ENCODE measurements at regions not wholly inside any gene's neighbourhood (a gene's known extent, or its start where the extent isn't known, plus 50 kb on each side); places are given as distances from the start of the nearest gene placed in this dataset.

DNA sequence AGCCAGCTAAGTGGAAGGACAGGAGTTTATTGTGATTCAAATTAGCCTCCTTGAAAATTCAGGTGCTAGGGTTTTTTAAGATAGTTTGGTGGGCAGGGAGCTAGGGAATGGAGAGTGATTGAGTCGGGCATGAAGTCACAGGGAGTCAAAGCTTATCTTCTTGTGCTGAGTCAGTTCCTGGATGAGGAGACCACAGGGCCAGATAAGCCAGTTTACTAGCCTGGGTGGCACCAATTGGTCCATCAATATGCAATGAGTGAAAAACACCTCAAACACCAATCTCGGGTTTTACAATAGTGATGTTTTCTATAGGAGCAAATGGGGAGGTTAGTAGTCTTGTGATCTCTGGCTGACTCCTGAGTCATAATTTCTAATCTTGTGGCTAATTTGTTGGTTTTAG, 165.1 kb downstream of the ABCC12 start:
- H3K9me3 ChIP-seq (ENCODE audit: low read length), result no peaks in the 10 kb centered on the region
- no peak overlapping the region for H3K4me2 ChIP-seq (ENCODE audit: low read length)
- no peaks in the 10 kb centered on the region for H3K4me1 ChIP-seq (ENCODE audit: insufficient read depth, low read length, severe bottlenecking)
- H2AFZ ChIP-seq (ENCODE audit: low read length), result no peak overlapping the region
- H3K4me3 ChIP-seq (ENCODE audit: low read depth, low read length, poor library complexity, severe bottlenecking), result no peak overlapping the region
- H3K36me3 ChIP-seq (ENCODE audit: insufficient read depth, low read length), result no peaks in the 10 kb centered on the region
- no peaks in the 10 kb centered on the region for H3F3A ChIP-seq (ENCODE audit: insufficient read depth, low read length)
- no peaks in the 10 kb centered on the region for H3K79me2 ChIP-seq (ENCODE audit: insufficient read depth, low read length)
- H4K20me1 ChIP-seq (ENCODE audit: insufficient read depth, low read length), result no peaks in the 10 kb centered on the region
- H3K27me3 ChIP-seq (ENCODE audit: insufficient read depth, low read length), result no peaks in the 10 kb centered on the region
- H3K27ac ChIP-seq (ENCODE audit: low read depth, low read length, poor library complexity, severe bottlenecking), result no peak overlapping the region
- no peaks in the 10 kb centered on the region for H3K9me2 ChIP-seq (ENCODE audit: low read depth, low read length)
- H3K9ac ChIP-seq (ENCODE audit: low read length), result no peak overlapping the region
- TF ChIP-seq, protein P1, sequence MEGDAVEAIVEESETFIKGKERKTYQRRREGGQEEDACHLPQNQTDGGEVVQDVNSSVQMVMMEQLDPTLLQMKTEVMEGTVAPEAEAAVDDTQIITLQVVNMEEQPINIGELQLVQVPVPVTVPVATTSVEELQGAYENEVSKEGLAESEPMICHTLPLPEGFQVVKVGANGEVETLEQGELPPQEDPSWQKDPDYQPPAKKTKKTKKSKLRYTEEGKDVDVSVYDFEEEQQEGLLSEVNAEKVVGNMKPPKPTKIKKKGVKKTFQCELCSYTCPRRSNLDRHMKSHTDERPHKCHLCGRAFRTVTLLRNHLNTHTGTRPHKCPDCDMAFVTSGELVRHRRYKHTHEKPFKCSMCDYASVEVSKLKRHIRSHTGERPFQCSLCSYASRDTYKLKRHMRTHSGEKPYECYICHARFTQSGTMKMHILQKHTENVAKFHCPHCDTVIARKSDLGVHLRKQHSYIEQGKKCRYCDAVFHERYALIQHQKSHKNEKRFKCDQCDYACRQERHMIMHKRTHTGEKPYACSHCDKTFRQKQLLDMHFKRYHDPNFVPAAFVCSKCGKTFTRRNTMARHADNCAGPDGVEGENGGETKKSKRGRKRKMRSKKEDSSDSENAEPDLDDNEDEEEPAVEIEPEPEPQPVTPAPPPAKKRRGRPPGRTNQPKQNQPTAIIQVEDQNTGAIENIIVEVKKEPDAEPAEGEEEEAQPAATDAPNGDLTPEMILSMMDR (IDR thresholded peaks at IDR 0.05; ENCODE audit: low read length), result no peak
- no peak for TF ChIP-seq EZH2 (IDR thresholded peaks at IDR 0.05; ENCODE audit: borderline replicate concordance, low read length)

DNA sequence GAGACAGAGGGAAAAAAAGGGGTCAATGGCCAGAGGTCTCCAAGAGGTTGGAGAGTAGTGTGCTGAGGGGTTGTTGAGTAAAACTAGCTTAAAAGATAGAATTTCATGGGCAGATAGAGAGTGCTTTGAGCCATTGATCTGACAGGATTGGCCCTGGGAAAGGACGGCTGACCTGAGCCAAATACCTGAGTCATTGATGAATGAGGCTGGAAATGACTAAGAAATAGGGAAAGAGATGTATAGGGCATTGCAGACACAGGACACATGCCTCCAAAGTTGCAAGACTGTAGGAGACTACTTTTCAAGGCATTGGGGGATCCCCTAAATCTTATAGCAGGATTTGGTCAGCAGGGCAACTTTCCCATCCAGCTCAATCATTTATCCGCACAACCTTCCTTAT, 168.7 kb downstream of the ABCC12 start:
- Histone ChIP-seq H4K20me1 (ENCODE audit: insufficient read depth, low read length) (no peaks in the 10 kb centered on the region), H3K4me3 (ENCODE audit: low read depth, low read length, poor library complexity, severe bottlenecking) (no peak overlapping the region), H3K9me2 (ENCODE audit: low read depth, low read length) (no peaks in the 10 kb centered on the region), H3K9me3 (ENCODE audit: low read length) (no peaks in the 10 kb centered on the region), H3K36me3 (ENCODE audit: insufficient read depth, low read length) (no peaks in the 10 kb centered on the region), H3K9ac (ENCODE audit: low read length) (no peak overlapping the region), H3K27ac (ENCODE audit: low read depth, low read length, poor library complexity, severe bottlenecking) (no peak overlapping the region), H3K27me3 (ENCODE audit: insufficient read depth, low read length) (no peaks in the 10 kb centered on the region), H3K4me1 (ENCODE audit: insufficient read depth, low read length, severe bottlenecking) (no peaks in the 10 kb centered on the region), H3K4me2 (ENCODE audit: low read length) (no peak overlapping the region), H3K79me2 (ENCODE audit: insufficient read depth, low read length) (no peaks in the 10 kb centered on the region), H2AFZ (ENCODE audit: low read length) (no peak overlapping the region), H3F3A (ENCODE audit: insufficient read depth, low read length) (no peaks in the 10 kb centered on the region)
- no peak for TF ChIP-seq EZH2 (IDR thresholded peaks at IDR 0.05; ENCODE audit: borderline replicate concordance, low read length)
- TF ChIP-seq, protein P1 (IDR thresholded peaks at IDR 0.05; ENCODE audit: low read length), result no peak

DNA sequence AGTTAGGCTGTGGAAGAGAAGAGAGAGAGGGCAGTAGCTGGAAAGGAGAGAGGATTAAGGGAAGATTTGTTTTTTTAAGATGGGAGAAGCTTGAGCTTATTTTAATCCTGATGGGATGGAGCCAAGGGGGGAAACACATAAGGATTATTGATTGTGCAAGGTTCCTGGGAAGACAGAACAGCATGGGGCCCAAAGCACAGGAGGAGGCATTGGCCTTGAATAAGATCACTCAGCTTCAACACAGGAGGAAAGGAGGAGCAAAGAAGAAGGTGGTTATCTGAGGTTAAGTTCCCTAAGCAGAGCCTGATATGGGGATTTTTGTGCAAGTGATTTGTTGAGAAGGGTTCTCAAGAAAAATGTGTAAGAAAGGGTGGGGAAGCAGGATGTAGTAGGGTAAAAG, 169.8 kb downstream of the ABCC12 start:
- Histone ChIP-seq H3K4me2 (ENCODE audit: low read length) (no peak overlapping the region), H4K20me1 (ENCODE audit: insufficient read depth, low read length) (no peaks in the 10 kb centered on the region), H3K27ac (ENCODE audit: low read depth, low read length, poor library complexity, severe bottlenecking) (no peak overlapping the region), H3K9me3 (ENCODE audit: low read length) (no peaks in the 10 kb centered on the region), H3K9ac (ENCODE audit: low read length) (no peak overlapping the region), H2AFZ (ENCODE audit: low read length) (no peak overlapping the region), H3K4me3 (ENCODE audit: low read depth, low read length, poor library complexity, severe bottlenecking) (no peak overlapping the region), H3K4me1 (ENCODE audit: insufficient read depth, low read length, severe bottlenecking) (no peaks in the 10 kb centered on the region), H3K27me3 (ENCODE audit: insufficient read depth, low read length) (no peaks in the 10 kb centered on the region), H3K79me2 (ENCODE audit: insufficient read depth, low read length) (no peaks in the 10 kb centered on the region), H3K36me3 (ENCODE audit: insufficient read depth, low read length) (no peaks in the 10 kb centered on the region), H3F3A (ENCODE audit: insufficient read depth, low read length) (no peaks in the 10 kb centered on the region), H3K9me2 (ENCODE audit: low read depth, low read length) (no peaks in the 10 kb centered on the region)
- TF ChIP-seq, protein P1 (IDR thresholded peaks at IDR 0.05; ENCODE audit: low read length), result no peak
- TF ChIP-seq EZH2 (IDR thresholded peaks at IDR 0.05; ENCODE audit: borderline replicate concordance, low read length), result no peak

Measured in OCI-LY1 (cell line).